Nephron (organoid): ENCODE measurements at regions not wholly inside any gene's neighbourhood (a gene's known extent, or its start where the extent isn't known, plus 50 kb on each side); places are given as distances from the start of the nearest gene placed in this dataset.

Source experiments
- H3K27ac Mint-ChIP-seq, 3 experiments: 2 replicates each; pipeline ENCODE4 v1.8.0; 2020; ENCODE audit warnings: mixed read lengths in 3 of 3, mild to moderate bottlenecking in 2 of 3, moderate library complexity in 1 of 3
- H3K27me3 Mint-ChIP-seq: 2 replicates; pipeline ENCODE4 v1.8.0; 2021; ENCODE audit warnings: low read depth, mild to moderate bottlenecking, moderate library complexity, mixed read lengths
- H3K36me3 Mint-ChIP-seq: 2 replicates; pipeline ENCODE4 v1.8.0; 2020; ENCODE audit warnings: low read depth, mixed read lengths
- H3K4me1 Mint-ChIP-seq: 2 replicates; pipeline ENCODE4 v1.8.0; 2020; ENCODE audit warnings: mixed read lengths
- H3K4me3 Mint-ChIP-seq, 3 experiments: 2 replicates each; pipeline ENCODE4 v1.8.0; 2020; ENCODE audit warnings: mild to moderate bottlenecking in 3 of 3, mixed read lengths in 3 of 3, moderate library complexity in 2 of 3
- H3K9me3 Mint-ChIP-seq: 2 replicates; pipeline ENCODE4 v1.8.0; 2020; ENCODE audit warnings: mixed read lengths
- CTCF ChIP-seq, 3 experiments: fragments of 200-600 bp; sonication (generic); IDR thresholded peaks; one replicate each; pipeline ENCODE4 v1.5.0; 2021; ENCODE audit warnings: antibody characterized with exemption in 3 of 3; ENCODE audit not compliant: unreplicated experiment in 3 of 3

GRCh38 chr14:42804141-42804540 lies 1197.5 kb downstream of the LRFN5 start:
- no peak for TF ChIP-seq CTCF (IDR thresholded peaks at IDR 0.05; ENCODE audit: unreplicated experiment in 3 of 3)
- Mint-ChIP-seq H3K4me3 (no peak overlapping the region), H3K4me1 (peaks cover 23% of the 10 kb centered on the region), H3K27ac (peak overlapping the region; percentile 71 to 80 (median 79)), H3K27me3 (no peaks in the 10 kb centered on the region), H3K9me3 (peaks cover 2% of the 10 kb centered on the region), H3K36me3 (no peaks in the 10 kb centered on the region)

GRCh38 chr14:42802346-42802745 lies 1195.7 kb downstream of the LRFN5 start:
- Mint-ChIP-seq H3K4me3 (no peak overlapping the region), H3K36me3 (no peaks in the 10 kb centered on the region)

GRCh38 chr14:42792166-42792565 lies 1185.5 kb downstream of the LRFN5 start:
- Mint-ChIP-seq H3K27ac (no peak overlapping the region), H3K36me3 (no peaks in the 10 kb centered on the region), H3K4me1 (no peaks in the 10 kb centered on the region), H3K9me3 (peaks cover 20% of the 10 kb centered on the region), H3K27me3 (no peaks in the 10 kb centered on the region), H3K4me3 (no peak overlapping the region)
- no peak for TF ChIP-seq CTCF (IDR thresholded peaks at IDR 0.05; ENCODE audit: unreplicated experiment in 3 of 3)

More at GRCh38 chr14:42802346-42802745, 1195.7 kb downstream of the LRFN5 start:
- H3K27ac Mint-ChIP-seq, result no peak overlapping the region
- TF ChIP-seq CTCF (IDR thresholded peaks at IDR 0.05; ENCODE audit: unreplicated experiment in 3 of 3), result no peak
- peaks cover 21% of the 10 kb centered on the region for H3K4me1 Mint-ChIP-seq
- H3K9me3 Mint-ChIP-seq, result peaks cover 15% of the 10 kb centered on the region
- H3K27me3 Mint-ChIP-seq, result no peaks in the 10 kb centered on the region

GRCh38 chr14:42782754-42783153 lies 1176.1 kb downstream of the LRFN5 start:
- H3K27ac Mint-ChIP-seq, result no peak overlapping the region
- H3K4me1 Mint-ChIP-seq, result no peaks in the 10 kb centered on the region
- peaks cover 5% of the 10 kb centered on the region for H3K36me3 Mint-ChIP-seq
- no peak overlapping the region for H3K4me3 Mint-ChIP-seq
- H3K27me3 Mint-ChIP-seq, result no peaks in the 10 kb centered on the region
- no peak for TF ChIP-seq CTCF (IDR thresholded peaks at IDR 0.05; ENCODE audit: unreplicated experiment in 3 of 3)
- peaks cover 13% of the 10 kb centered on the region for H3K9me3 Mint-ChIP-seq

GRCh38 chr14:42778984-42779383 lies 1172.3 kb downstream of the LRFN5 start:
- no peak overlapping the region for H3K27ac Mint-ChIP-seq
- peaks cover 2% of the 10 kb centered on the region for H3K9me3 Mint-ChIP-seq
- no peaks in the 10 kb centered on the region for H3K36me3 Mint-ChIP-seq
- no peak for TF ChIP-seq CTCF (IDR thresholded peaks at IDR 0.05; ENCODE audit: unreplicated experiment in 3 of 3)
- no peaks in the 10 kb centered on the region for H3K4me1 Mint-ChIP-seq
- H3K27me3 Mint-ChIP-seq, result no peaks in the 10 kb centered on the region
- H3K4me3 Mint-ChIP-seq, result no peak overlapping the region

GRCh38 chr14:42750771-42751170 lies 1144.1 kb downstream of the LRFN5 start:
- no peak for TF ChIP-seq CTCF (IDR thresholded peaks at IDR 0.05; ENCODE audit: unreplicated experiment in 3 of 3)
- Mint-ChIP-seq H3K4me3 (no peak overlapping the region), H3K27ac (no peak overlapping the region), H3K9me3 (no peaks in the 10 kb centered on the region), H3K27me3 (no peaks in the 10 kb centered on the region), H3K4me1 (no peaks in the 10 kb centered on the region), H3K36me3 (no peaks in the 10 kb centered on the region)
